NCI-H2107 (cell line): ENCODE measurements at regions not wholly inside any gene's neighbourhood (a gene's known extent, or its start where the extent isn't known, plus 50 kb on each side); places are given as distances from the start of the nearest gene placed in this dataset.

Experiments
- DNase-seq: peaks from one replicate; lab custom pipeline; 2025; lab: John Stamatoyannopoulos, UW

DNA sequence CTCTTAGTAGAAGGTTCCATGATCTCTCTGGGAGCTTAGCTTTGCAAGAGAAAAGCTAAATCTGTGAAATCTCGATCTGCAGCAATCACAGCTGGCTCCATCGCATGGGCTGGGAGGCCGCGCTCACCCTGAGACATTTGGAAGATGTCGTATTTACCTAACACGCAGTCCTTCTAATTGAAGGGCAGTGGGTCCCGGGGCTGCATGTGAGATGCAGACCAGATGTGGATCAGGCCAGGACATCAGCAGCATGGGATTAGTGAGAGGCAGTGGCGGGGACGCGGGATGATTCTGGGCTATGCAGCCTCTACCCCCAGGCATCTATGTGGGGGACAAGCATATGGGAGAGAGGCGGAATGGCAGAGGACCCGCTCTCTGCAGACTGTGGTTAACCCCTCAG is 312.4 kb upstream of the RTL1 start:
- DNase-seq = no peak

DNA sequence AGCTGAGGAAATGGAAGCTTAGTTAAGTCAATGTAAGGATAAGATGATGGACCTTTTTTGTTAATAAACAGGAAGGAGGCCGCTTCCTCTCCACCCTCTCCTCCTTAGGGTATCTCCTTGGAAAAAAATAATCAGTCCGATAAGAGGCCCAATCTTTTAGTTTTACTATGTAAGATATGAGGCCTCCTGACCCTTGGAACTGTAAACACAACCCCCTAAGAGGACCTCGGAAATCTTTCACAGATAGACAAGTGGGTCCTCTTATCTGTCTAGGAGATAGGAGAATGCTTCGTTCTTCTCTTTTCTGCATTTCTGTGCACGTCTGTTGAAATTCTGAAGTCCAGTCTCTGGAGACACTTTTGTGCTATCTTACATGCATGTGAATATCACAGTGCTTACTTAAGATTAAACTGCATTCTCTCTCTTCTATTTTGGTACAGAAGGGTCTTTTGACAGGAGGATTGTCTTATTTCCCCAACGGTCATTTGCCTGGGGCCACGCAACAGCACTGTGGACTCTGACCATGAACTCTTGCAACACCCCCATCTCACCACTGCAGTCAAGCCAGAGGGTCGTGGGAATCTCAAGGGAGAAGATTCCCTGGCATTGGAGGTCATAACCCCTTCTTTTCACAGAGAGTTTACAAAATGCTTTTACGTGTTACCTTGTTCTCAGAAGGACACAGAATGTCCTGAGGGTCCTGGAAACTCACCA is 313.0 kb upstream of the RTL1 start:
- no peak for DNase-seq

DNA sequence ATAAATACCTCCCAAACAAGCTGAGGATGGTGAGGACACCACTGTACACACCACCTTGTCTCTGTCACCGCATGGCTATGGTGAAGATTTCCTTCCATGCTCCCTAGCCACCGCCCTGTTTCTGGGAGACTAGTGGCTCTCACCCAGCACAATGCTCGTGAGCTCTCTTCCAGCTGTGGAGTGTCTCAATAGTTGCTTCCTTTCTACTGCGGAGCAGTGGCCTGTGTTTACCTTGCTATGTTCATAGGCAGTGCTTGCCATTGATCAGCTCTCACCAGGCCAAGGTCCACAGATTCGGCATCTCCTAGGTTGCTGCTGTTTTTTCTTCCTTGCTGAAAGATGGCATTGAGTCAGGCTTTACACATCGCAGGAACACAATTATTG is 313.6 kb upstream of the RTL1 start:
- no peak for DNase-seq

DNA sequence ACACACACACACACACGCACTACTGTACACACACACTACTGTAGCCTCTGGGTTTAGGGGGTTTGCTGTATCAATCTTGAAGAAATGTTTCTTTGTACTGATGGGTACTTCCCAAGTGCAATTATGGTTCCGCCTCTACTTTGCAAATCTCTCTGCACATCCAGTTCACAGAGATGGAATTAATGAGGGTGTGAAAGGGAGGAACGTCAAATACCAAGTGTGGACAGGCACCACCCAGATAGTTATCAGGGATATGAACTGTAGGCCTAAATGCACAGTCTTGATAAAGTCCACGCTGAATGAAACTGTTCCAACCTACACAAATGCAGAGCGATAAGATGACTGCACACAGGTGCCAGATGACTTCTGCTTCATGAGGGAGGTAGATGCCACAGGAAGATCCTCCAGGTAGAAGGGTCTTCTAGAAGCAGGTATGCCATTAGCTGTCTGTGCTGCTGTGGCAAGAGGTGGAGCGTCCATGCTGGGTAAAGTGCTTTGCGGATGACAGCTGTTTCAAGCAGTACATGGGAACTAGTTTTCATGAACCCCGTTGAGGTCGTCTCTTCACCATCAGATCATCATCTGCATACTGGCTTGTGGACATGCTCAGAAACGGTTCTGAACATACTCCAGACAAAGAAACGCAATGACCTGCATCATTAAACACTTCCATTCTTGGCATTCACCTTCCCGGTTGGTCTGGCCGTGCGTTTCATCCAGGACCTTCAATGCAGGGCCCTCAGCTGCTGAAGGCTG is 314.3 kb upstream of the RTL1 start:
- DNase-seq = no peak

DNA sequence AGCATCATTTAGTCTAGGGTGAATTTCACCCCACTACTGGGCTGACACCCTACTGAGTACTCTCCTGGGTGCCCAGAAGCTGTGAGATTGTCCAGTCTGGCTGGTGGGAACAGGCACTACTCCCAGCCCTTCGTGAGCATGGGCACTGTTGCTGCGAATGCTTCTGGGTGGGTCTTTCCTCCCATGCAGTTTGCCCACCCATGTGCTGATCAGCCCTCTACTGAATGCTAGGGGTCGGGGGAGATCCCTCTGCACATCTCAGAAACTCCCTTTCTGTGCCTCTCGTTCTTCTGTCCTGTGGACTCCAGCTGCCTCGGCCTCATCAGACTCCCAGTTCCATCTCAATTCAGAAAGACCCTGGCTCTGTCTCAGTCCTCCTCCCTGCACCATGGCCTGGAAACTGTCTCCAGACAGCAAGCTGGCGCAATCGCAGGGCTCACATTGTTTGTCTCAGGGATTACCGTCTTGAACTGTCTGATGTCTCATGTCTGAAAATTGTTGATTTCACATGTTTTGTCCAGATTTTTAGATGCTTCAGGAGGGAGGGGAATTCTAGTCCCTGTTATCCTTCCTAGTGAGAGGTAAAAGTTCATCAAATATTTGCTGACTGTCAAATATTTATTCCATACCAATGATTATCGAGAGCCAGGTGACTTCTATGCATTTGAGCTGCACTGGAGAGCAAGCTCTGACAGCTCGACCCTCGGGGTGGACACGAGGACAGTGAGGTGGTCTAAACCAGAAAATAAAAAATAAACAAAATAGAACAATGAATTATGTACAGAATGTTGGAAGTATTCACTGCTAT is 316.6 kb upstream of the RTL1 start:
- DNase-seq = no peak

DNA sequence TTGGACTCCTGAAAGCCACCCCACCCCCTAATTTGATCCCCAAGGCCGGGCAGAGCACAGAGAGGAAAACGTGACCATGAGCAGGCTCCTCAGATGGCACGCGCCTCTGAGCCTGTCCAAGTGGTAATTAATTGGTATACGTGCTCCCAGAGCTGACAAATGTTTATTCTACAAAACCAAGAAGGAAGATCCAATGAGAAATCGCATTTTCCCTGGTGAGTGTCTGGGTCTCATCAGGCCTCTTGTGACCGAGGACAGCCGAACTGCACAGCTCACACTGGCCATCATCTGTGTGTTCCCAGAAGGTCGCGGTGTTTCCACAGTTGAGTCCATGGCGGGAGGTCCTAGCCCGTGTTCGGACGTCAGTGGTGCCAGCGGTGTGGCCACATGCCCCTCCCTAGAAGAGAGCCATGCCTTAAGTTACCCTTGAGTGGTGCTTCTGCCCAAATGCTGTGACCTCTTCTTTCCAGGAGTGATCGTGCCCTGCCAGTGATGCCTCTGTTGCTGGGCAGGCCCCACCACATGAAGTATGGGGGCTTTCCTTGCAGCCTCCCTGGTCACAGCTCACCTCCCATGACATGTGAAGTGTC is 317.5 kb upstream of the RTL1 start:
- DNase-seq = no peak

DNA sequence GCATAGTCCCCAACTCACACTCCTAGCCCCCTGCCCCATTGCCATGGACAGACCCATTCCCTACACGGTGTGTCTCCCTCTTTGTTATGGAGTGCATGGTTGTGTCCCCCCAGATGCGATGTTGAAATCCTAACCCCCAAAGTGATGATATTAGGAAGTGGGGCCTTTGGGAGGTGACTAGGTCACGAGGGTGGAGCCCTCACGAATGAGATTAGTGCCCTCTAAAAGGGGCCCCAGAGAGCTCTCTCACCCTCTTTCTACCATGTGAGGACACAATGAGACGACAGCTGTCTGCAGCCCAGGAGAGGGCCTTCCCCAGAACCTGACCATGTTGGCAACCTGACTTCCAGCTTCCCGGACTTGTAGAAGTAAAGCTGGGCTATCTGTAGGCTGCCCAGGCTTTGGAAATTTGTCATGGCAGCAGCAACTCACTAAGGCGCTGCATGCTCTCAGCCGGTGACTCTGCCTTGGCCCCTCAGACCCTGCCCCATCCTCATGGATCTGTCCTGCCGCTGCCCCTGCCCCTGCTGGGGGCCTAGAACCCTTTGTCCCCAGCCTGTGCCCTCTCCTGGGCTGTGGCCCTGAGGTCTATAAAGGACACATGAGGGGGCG is 318.1 kb upstream of the RTL1 start:
- DNase-seq = no peak

DNA sequence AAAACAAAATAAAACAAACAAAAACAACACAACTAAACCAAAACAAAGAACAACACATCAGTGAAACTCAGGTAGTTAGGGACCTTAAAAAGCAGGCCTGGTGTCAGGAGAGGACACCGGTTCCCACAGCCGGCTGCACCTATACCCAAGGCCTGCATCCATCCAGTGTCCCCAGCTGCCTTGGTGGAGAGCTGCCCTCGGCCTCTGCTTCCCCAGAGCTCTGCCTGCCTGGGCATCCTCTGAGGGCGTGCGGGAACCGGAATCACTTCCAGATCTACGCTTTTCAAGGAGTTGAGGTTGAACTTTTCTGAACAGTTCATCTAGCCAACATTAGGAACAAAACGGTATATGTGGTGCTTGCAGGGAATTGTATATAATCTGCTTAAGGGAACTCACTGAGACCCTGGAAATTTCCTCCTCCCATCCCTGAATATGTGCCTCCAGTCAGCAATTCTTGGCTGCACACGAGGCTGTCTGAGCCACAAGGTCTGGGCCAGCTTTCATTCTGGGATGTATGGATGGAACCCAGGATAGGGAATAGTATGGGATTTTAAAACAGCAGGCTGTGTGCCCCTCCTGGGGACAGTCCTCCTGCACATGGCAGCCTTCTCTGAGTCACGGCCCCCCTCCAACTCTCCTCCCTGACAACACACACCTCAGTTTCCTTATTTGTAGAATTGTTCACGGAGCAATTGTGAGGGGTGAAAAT is 319.0 kb upstream of the RTL1 start:
- no peak for DNase-seq

DNA sequence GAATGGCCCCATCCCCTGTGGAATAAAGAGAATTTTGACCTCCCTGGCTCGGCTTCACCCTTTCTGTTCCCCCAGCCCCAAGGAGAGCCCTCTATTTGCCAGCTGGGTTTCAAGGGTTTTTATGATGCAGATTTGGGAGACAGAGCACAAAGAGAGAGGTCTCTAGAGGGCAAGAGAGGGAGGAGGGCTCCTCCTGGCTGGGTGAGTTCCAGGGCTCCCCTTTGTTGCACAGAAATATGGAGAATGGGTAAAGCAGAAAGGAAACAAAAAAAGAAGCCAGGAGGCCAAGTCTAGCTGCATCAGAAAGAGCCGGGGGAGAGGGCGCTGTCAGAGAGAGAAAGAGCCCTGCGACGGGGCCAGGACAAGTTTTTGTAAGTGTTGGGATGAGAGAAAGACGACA is 319.6 kb upstream of the RTL1 start:
- no peak for DNase-seq

DNA sequence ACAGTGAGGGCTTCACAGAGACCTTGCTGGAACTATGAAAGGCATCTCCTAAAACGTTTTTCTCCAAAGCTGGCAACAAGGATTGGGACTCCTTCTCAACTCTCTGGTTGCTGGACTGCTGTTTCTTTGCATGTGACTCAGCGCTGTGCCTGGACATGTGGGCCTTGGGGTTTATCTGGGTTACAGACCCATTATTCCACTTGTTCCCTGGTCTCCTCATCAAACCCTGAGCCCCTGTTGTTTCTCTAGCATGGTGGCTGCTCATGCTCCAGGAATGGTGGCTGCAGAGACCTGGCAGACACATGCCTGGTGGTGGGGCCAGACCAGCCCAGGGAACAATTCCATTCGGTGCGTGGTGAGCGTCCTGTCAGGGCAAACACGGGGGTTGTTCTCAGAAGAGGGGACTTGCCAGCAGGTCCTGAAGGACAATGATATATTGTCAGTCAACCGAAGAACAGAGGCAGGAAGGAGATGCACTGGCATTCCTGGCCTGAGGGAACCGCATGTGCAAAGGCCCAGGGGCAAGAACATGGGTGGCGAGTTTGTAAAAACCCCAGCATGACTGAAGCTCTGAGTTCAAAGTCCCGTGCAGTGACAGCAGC is 320.1 kb upstream of the RTL1 start:
- DNase-seq = no peak

DNA sequence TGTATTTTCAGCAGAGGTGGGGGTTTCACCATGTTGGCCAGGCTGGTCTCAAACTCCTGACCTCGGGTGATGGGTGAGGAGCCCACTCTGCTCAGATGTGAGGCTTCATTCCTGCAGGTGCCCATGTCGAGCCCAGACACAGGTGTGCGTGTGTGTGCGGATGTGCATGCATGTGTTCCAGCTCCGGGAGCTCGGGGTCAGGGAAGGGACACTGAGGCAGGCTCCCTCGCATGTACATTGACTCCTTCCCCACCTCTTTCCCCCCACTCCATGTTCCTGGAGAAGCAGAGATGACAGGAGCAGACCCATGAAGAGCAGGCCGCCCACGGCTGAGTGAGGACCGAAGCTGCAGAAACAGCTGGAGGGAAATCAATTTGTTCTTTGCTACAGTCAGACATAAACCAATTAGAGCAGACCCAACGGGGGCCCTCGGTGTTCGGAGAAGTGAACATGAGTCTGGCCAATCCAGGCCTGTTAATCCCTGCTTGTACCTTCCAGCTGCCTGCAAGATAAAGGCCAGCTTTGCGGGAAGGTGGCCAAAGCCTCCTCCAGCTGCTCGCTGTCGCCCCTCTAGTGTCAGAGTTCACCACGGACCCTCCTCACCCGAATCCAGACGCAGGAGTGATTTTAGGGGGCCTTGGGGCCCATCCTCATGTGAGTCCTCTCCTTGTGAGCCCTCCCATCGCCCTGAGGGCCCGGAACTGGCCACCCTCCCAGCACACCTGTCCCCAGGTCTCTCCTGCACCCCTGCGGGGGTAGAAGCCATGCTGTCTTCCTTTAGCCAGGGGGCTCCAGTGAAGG is 321.0 kb upstream of the RTL1 start:
- DNase-seq = no peak

DNA sequence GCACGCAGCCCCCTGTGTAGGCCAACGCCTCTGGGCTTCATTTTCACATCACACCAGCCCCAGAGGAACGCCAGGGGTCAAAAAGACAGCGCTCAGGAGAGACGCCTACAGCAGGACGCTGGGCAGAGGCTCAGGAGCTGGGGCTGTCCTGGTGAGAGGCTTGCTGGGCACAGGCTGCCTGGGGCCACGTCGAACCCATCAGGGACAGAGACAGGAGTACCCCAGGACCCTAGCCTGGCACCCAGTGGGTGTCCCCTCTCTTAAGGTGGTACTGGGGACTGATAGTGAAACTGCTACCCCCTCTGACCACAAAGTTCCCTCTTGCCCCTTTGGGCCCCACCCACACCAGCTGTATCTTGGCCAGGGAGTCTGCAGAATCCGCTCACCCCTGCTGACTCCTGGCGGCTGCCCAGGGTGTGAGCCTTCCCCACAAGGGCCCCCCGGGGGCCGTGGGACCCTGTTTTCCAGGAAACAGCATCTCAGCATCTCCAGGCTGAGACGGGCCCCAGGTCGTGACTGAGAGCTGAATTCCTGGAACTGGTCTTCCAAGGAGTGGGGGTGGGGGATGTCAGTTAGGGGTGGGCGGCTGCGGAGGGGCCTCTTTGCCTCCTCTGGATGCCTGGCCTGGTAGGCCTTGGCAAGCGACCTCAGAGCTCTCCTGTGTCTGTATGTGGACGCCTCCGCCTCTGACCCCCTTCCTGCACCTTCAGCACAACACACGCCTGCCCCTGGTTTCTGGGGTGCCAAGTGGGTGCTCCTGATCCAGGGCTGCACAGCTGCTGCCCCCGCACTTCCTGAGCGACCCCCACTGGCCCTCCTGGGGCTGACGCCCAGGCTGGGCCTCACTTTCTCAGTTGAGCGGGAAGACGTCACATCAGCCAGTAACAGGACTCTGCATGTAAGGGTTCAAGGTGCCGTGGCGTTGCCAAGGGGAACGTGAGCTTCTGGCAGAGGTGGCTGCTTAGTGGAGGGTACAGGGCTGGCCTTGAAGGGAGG is 321.9 kb upstream of the RTL1 start:
- no peak for DNase-seq

DNA sequence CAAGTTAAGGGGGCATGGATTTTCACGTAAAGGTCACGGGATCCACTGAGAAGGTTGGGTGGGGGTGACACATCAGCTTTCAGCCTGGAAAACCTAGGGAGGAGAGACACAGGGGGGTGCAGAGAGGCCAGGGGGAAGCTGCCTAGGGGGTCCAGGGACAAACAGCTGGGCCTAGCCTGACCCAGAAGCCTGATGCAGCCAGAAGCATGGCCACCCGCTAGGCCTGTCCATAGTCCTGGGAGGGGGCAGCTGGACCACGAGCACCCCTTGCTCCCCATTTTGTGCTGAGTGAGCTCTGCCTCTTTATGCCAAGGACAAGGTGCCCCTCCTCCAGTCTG is 322.7 kb upstream of the RTL1 start:
- DNase-seq = no peak

DNA sequence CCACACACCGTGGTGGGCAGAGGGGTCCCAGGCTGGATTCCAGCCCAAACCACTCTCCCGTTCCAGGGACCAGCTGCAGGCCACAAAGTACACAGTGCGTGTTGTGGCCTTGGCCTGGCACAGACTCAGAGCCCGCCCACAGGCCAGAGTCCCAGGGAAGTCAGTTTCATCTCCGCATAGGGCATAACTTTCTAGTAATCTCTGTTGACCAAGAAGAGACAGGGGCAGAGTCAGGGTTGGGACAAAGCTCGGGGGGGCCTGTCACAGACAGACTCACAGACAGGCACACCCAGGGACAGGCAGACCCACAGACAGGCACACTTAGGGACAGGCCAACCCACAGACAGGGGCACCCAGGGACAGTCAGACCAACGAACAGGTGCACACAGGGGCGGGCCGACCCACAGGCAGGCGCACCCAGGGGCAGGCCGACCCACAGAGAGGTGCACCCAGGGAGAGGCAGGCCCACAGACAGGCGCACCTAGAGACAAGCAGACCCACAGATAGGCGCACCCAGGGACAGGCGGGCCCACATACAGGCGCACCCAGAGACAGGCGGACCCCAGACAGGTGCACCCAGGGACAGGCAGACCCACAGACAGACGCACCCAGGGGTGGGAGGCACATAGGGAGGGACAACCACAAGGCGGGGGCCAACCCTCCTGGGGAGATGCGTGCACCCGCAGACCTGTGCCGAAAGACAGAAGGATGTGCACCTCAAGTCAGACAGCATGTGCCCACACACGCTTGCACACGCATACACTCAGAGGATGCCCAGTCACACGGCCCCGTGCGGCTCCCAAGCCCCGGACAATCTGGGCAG is 323.3 kb upstream of the RTL1 start:
- DNase-seq = no peak

DNA sequence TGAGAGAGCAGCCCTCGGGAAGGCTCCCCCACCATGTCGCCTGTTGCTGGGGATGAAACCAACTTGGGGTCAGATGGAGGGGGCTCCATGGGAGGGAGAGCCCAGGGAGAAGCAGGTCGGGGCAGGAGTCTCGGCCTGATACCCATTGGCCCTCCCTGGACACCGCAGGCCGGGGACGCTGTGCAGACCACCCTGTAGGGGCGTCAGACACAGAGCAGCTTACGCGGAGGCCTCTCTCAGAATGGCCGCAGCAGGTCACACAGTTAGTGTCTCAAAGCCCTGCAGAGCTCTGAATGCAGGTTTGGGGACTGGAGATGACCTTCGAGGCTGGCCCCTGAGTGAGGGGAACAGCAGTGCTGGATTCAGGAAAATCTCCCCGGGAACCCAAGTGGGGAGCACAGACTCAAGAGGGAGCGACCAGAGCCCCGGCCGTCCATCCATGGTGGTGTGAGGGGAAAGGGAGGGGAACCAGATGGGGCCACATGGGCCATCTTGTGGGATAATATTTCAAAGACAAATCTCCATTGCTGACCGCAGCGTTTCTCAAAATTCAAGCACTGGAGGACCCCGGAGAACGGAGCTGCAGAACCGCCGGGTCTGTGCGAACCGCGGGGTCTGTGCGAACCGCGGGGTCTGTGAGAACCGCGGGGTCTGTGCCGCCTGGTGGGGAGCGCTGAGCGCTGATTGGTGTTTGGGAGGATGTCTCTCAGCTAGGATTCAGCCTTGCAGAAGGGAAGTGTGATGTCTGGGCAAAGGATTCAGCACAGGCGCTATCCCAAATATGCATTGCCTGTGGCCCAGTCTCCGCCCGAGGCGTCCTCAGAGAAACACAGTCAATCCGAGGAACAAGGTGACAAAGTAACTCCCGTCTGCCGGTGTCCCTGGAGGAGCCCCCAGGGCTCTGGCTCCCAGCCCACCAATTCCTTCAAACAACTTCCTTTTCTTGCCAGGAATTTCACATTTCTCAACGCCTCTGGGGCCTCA is 324.4 kb upstream of the RTL1 start:
- no peak for DNase-seq

DNA sequence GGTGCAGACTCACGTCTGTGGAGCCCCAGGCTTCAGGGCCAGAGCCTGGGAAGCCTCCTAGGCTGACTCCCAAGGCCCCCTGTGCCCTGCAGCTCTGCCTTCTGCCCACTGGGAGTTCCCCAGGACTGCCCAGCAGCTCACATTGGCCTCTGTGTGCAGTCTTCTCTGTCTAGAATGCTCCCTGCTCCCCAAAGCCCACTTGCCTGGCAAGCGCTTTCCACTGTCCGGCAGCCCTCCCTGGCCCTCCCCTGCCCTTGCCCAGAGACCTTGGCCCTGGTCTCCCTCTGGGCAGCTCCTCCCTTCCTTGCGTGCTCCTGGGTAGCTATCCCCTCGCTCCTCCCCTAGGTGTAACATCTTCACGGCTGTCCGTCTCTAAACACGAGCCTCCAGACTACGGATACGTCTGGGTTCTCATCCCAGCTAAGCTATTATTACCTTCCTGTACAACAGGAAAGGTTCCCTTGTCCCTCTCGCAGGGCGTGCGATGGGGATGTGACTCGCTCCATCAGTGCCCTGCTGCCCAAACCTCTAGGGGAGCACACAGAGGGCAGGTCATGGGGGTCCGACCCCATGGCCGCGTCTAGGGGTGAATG is 325.5 kb upstream of the RTL1 start:
- no peak for DNase-seq

DNA sequence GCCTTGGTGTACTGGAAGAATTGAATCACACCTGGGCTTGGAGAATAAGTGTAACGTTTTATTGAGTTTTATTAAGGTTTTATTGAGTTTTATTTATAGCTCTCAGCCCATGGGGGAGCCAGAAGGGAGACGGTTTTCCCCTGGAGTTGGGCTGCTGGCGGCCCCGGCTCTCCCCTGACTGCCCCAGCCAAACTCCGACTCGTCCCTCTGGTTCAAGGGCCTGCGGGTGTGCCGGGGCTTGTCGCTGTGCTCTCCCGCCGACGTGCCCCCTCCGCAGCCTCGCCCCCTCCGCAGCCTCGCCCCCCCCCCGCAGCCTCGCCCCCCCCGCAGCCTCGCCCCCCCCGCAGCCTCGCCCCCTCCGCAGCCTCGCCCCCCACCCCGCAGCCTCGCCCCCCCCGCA is 326.1 kb upstream of the RTL1 start:
- no peak for DNase-seq
